Activated CD8-positive, alpha-beta memory T cell treated with anti-CD3 and anti-CD28 coated beads for 24 hours (primary cell): ENCODE measurements at regions not wholly inside any gene's neighbourhood (a gene's known extent, or its start where the extent isn't known, plus 50 kb on each side); places are given as distances from the start of the nearest gene placed in this dataset.
"Not testable (repeated sequence)": the region's sequence is repeated elsewhere in the genome, so short reads cannot be mapped to it uniquely, and the experiment has no call there.

Experiments
- DNase-seq: peaks from one replicate; pipeline ENCODE4 v3.0.0-alpha.2; 2020

GRCh38 chr12:19572920-19573558, 133.7 kb downstream of the AEBP2 start:
- DNase-seq = peak; percentile 65

- DNase-seq = no peak
Measured at GRCh38 chr12:19573866-19574265, 134.6 kb downstream of the AEBP2 start.

- no peak for DNase-seq
Measured at GRCh38 chr12:19574601-19575000, 135.3 kb downstream of the AEBP2 start.

- no peak for DNase-seq
Measured at GRCh38 chr12:19575337-19576243, 136.3 kb downstream of the AEBP2 start.

GRCh38 chr12:19576506-19577280, 137.4 kb downstream of the AEBP2 start:
- no peak for DNase-seq

GRCh38 chr12:19577281-19577530, 137.9 kb downstream of the AEBP2 start:
- no peak for DNase-seq

- no peak for DNase-seq
Measured at GRCh38 chr12:19584732-19585131, 145.4 kb downstream of the AEBP2 start.

GRCh38 chr12:19588951-19589350, 149.7 kb downstream of the AEBP2 start:
- no peak for DNase-seq

- no peak for DNase-seq
Measured at GRCh38 chr12:19591951-19592350, 152.7 kb downstream of the AEBP2 start.

GRCh38 chr12:19596434-19597166, 157.3 kb downstream of the AEBP2 start:
- DNase-seq = no peak

- DNase-seq = no peak
Measured at GRCh38 chr12:19597167-19598026, 158.1 kb downstream of the AEBP2 start.

- no peak for DNase-seq
Measured at GRCh38 chr12:19605720-19606119, 166.4 kb downstream of the AEBP2 start.

GRCh38 chr12:19608039-19608438, 168.7 kb downstream of the AEBP2 start:
- no peak for DNase-seq

GRCh38 chr12:19613051-19613535, 173.8 kb downstream of the AEBP2 start:
- no peak for DNase-seq

- DNase-seq = no peak
Measured at GRCh38 chr12:19614601-19615383, 175.5 kb downstream of the AEBP2 start.

GRCh38 chr12:19615384-19615725, 176.1 kb downstream of the AEBP2 start:
- DNase-seq = no peak

GRCh38 chr12:19616781-19617180, 177.5 kb downstream of the AEBP2 start:
- no peak for DNase-seq

- no peak for DNase-seq
Measured at GRCh38 chr12:19620222-19620621, 180.9 kb downstream of the AEBP2 start.

GRCh38 chr12:19623751-19624399, 184.6 kb downstream of the AEBP2 start:
- no peak for DNase-seq

- DNase-seq = no peak
Measured at GRCh38 chr12:19624491-19624890, 185.2 kb downstream of the AEBP2 start.

GRCh38 chr12:19625551-19625950, 186.3 kb downstream of the AEBP2 start:
- DNase-seq = not testable (repeated sequence)
